ENCODE measurements at regions not wholly inside any gene's neighbourhood (a gene's known extent, or its start where the extent isn't known, plus 50 kb on each side); places are given as distances from the start of the nearest gene placed in this dataset.

DNA sequence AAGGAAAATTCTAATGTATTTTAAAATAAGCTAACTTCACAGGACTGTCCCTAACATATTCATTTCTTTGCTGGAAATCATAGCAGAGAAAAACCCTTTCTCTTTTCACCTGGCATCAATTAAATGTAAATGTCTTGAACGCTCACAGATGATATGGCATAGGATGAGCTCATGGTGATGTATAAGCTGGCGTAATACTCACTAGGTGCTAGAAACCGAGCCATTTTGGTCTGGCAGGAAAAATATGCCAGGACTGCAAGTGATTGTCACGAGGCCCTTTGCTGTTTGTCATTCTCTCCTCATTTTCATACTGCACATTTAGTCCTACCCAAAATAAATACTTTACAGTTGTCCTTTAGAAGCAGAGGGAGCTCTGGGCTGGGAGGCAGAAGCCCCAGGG is 222.7 kb upstream of the LNX1 start:
- Histone ChIP-seq H3K27me3 (ENCODE audit: control insufficient read depth, insufficient read depth, low read length) (no peaks in the 10 kb centered on the region), H3K9ac (ENCODE audit: insufficient read depth, low read length) (no peak overlapping the region), H2AFZ (ENCODE audit: low read length) (no peak overlapping the region), H3K4me2 (ENCODE audit: extremely low read depth, insufficient read depth, low read length) (no peak overlapping the region), H3K27ac (ENCODE audit: insufficient read depth, low read length) (no peak overlapping the region), H3K4me3 (replicated peaks in 1 of 4; ENCODE audit: control extremely low read depth in 1 of 4, insufficient read depth in 1 of 4, low read depth in 3 of 4, low read length in 4 of 4) (no peak overlapping the region), H3K9me3 (ENCODE audit: control insufficient read depth, insufficient read depth, low read depth, low read length) (no peaks in the 10 kb centered on the region), H3K36me3 (ENCODE audit: control insufficient read depth, insufficient read depth, low read length) (no peaks in the 10 kb centered on the region), H3K4me1 (ENCODE audit: control insufficient read depth, extremely low read depth, insufficient read depth, low read length) (peaks cover 10% of the 10 kb centered on the region), H3K79me2 (ENCODE audit: control insufficient read depth, insufficient read depth, low read length) (no peaks in the 10 kb centered on the region), H4K20me1 (ENCODE audit: control insufficient read depth, extremely low read depth, insufficient read depth, low read length) (no peaks in the 10 kb centered on the region)
- peak in 1 of 2 donors; percentile 14 for DNase-seq (ENCODE audit: low read depth in 2 of 2)
- TF ChIP-seq, protein P1, sequence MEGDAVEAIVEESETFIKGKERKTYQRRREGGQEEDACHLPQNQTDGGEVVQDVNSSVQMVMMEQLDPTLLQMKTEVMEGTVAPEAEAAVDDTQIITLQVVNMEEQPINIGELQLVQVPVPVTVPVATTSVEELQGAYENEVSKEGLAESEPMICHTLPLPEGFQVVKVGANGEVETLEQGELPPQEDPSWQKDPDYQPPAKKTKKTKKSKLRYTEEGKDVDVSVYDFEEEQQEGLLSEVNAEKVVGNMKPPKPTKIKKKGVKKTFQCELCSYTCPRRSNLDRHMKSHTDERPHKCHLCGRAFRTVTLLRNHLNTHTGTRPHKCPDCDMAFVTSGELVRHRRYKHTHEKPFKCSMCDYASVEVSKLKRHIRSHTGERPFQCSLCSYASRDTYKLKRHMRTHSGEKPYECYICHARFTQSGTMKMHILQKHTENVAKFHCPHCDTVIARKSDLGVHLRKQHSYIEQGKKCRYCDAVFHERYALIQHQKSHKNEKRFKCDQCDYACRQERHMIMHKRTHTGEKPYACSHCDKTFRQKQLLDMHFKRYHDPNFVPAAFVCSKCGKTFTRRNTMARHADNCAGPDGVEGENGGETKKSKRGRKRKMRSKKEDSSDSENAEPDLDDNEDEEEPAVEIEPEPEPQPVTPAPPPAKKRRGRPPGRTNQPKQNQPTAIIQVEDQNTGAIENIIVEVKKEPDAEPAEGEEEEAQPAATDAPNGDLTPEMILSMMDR (conservative IDR thresholded peaks at IDR 0.05 in 1 of 2, IDR thresholded peaks at IDR 0.05 in 1 of 2; ENCODE audit: low read depth in 1 of 2, low read length in 2 of 2): no peak
- TF ChIP-seq EZH2 (IDR thresholded peaks at IDR 0.05; ENCODE audit: low read length, missing control alignments): no peak

GRCh38 chr4:53810643-53811042 is 219.4 kb upstream of the LNX1 start:
- no peaks in the 10 kb centered on the region for H3K27me3 ChIP-seq (ENCODE audit: control insufficient read depth, insufficient read depth, low read length)
- TF ChIP-seq, protein P1 (conservative IDR thresholded peaks at IDR 0.05 in 1 of 2, IDR thresholded peaks at IDR 0.05 in 1 of 2; ENCODE audit: low read depth in 1 of 2, low read length in 2 of 2): no peak
- TF ChIP-seq EZH2 (IDR thresholded peaks at IDR 0.05; ENCODE audit: low read length, missing control alignments): no peak
- H4K20me1 ChIP-seq (ENCODE audit: control insufficient read depth, extremely low read depth, insufficient read depth, low read length): no peaks in the 10 kb centered on the region
- no peak overlapping the region for H3K9ac ChIP-seq (ENCODE audit: insufficient read depth, low read length)
- no peak overlapping the region for H3K27ac ChIP-seq (ENCODE audit: insufficient read depth, low read length)
- H2AFZ ChIP-seq (ENCODE audit: low read length): no peak overlapping the region
- no peak overlapping the region for H3K4me3 ChIP-seq (replicated peaks in 1 of 4; ENCODE audit: control extremely low read depth in 1 of 4, insufficient read depth in 1 of 4, low read depth in 3 of 4, low read length in 4 of 4)
- no peaks in the 10 kb centered on the region for H3K79me2 ChIP-seq (ENCODE audit: control insufficient read depth, insufficient read depth, low read length)
- H3K4me2 ChIP-seq (ENCODE audit: extremely low read depth, insufficient read depth, low read length): no peak overlapping the region
- no peak for DNase-seq (ENCODE audit: low read depth in 2 of 2)
- no peaks in the 10 kb centered on the region for H3K36me3 ChIP-seq (ENCODE audit: control insufficient read depth, insufficient read depth, low read length)
- peaks cover 3% of the 10 kb centered on the region for H3K4me1 ChIP-seq (ENCODE audit: control insufficient read depth, extremely low read depth, insufficient read depth, low read length)
- H3K9me3 ChIP-seq (ENCODE audit: control insufficient read depth, insufficient read depth, low read depth, low read length): no peaks in the 10 kb centered on the region

DNA sequence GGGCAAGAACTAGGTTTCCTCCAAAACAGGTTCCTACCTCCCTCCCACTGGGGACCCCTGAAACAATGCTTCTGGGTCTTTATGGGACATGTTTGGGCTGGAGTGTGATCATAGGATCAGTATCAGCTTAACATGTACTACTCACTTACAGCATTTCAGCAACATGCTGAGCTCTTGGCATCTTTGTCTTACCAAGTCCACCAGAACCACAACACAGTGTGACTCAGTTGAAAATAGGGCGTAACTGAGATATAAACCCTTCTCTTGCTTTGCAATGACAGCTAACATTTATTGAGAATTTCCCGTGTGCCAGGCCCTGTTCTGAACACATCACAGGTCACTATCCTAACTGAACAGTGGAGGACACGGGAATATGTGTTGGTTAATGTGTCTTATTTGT is 218.5 kb upstream of the LNX1 start:
- TF ChIP-seq EZH2 (IDR thresholded peaks at IDR 0.05; ENCODE audit: low read length, missing control alignments): no peak
- TF ChIP-seq, protein P1 (conservative IDR thresholded peaks at IDR 0.05 in 1 of 2, IDR thresholded peaks at IDR 0.05 in 1 of 2; ENCODE audit: low read depth in 1 of 2, low read length in 2 of 2): no peak
- Histone ChIP-seq H3K4me1 (ENCODE audit: control insufficient read depth, extremely low read depth, insufficient read depth, low read length) (peaks cover 3% of the 10 kb centered on the region), H3K9ac (ENCODE audit: insufficient read depth, low read length) (no peak overlapping the region), H3K9me3 (ENCODE audit: control insufficient read depth, insufficient read depth, low read depth, low read length) (no peaks in the 10 kb centered on the region), H3K36me3 (ENCODE audit: control insufficient read depth, insufficient read depth, low read length) (no peaks in the 10 kb centered on the region), H3K4me3 (replicated peaks in 1 of 4; ENCODE audit: control extremely low read depth in 1 of 4, insufficient read depth in 1 of 4, low read depth in 3 of 4, low read length in 4 of 4) (no peak overlapping the region), H4K20me1 (ENCODE audit: control insufficient read depth, extremely low read depth, insufficient read depth, low read length) (no peaks in the 10 kb centered on the region), H2AFZ (ENCODE audit: low read length) (no peak overlapping the region), H3K4me2 (ENCODE audit: extremely low read depth, insufficient read depth, low read length) (no peak overlapping the region), H3K79me2 (ENCODE audit: control insufficient read depth, insufficient read depth, low read length) (no peaks in the 10 kb centered on the region), H3K27me3 (ENCODE audit: control insufficient read depth, insufficient read depth, low read length) (no peaks in the 10 kb centered on the region), H3K27ac (ENCODE audit: insufficient read depth, low read length) (no peak overlapping the region)
- DNase-seq (ENCODE audit: low read depth in 2 of 2): no peak
